ENCODE measurements at regions not wholly inside any gene's neighbourhood (a gene's known extent, or its start where the extent isn't known, plus 50 kb on each side); places are given as distances from the start of the nearest gene placed in this dataset.

DNA sequence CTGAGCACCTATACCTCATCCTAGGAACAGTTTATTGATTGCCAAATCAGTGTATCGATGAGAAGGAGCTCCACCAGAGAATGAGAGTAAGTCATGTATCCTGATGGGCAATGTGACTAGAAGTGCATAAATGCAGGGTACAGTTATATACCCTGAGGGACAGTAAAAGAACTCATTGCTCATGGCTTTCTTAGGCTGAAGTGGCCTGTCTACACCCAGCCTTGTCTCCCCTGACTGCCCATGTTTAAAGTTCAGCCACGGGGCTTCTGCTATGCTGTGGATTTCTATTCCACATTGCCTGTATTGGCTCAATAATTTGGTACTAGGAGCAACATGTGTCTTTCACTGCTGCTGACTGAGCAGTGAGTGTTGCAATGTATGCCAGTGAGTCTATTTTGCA lies 400.4 kb upstream of the IMPG1 start:
- no peak for DNase-seq
- peaks cover 42% of the 10 kb centered on the region for H3K9me3 Mint-ChIP-seq
- H3K4me1 Mint-ChIP-seq (ENCODE audit: low read depth) = no peaks in the 10 kb centered on the region
- TF ChIP-seq, protein P1, sequence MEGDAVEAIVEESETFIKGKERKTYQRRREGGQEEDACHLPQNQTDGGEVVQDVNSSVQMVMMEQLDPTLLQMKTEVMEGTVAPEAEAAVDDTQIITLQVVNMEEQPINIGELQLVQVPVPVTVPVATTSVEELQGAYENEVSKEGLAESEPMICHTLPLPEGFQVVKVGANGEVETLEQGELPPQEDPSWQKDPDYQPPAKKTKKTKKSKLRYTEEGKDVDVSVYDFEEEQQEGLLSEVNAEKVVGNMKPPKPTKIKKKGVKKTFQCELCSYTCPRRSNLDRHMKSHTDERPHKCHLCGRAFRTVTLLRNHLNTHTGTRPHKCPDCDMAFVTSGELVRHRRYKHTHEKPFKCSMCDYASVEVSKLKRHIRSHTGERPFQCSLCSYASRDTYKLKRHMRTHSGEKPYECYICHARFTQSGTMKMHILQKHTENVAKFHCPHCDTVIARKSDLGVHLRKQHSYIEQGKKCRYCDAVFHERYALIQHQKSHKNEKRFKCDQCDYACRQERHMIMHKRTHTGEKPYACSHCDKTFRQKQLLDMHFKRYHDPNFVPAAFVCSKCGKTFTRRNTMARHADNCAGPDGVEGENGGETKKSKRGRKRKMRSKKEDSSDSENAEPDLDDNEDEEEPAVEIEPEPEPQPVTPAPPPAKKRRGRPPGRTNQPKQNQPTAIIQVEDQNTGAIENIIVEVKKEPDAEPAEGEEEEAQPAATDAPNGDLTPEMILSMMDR (IDR thresholded peaks at IDR 0.05) = no peak
- no peaks in the 10 kb centered on the region for H3K27me3 Mint-ChIP-seq (ENCODE audit: insufficient read depth)
- no peaks in the 10 kb centered on the region for H3K36me3 Mint-ChIP-seq (ENCODE audit: low read depth)
- no peak overlapping the region for H3K27ac Mint-ChIP-seq
- no peak overlapping the region for H3K4me3 Mint-ChIP-seq

DNA sequence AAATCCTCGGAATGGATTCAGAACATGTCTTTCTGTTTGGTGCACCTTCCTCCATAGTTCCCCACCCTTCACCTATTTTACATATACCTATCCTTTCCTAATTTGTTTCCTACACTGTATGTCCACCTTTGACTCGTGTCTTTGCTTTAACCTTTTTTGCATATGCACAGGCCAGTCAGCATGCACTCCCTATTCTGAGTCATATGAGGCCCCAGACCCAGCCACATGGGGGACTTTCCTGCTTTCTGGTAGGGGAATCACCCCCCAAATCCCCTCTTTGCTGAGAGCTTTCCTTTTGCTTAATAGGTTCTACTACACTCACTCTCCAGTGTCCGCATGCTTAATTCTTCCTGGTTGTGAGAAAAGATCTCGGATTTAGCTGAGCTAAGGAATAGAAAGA lies 393.8 kb upstream of the IMPG1 start:
- H3K4me1 Mint-ChIP-seq (ENCODE audit: low read depth) = no peaks in the 10 kb centered on the region
- peaks cover 39% of the 10 kb centered on the region for H3K9me3 Mint-ChIP-seq
- DNase-seq = no peak
- H3K27me3 Mint-ChIP-seq (ENCODE audit: insufficient read depth) = no peaks in the 10 kb centered on the region
- no peaks in the 10 kb centered on the region for H3K36me3 Mint-ChIP-seq (ENCODE audit: low read depth)
- H3K27ac Mint-ChIP-seq = no peak overlapping the region
- TF ChIP-seq, protein P1 (IDR thresholded peaks at IDR 0.05) = no peak
- H3K4me3 Mint-ChIP-seq = no peak overlapping the region

DNA sequence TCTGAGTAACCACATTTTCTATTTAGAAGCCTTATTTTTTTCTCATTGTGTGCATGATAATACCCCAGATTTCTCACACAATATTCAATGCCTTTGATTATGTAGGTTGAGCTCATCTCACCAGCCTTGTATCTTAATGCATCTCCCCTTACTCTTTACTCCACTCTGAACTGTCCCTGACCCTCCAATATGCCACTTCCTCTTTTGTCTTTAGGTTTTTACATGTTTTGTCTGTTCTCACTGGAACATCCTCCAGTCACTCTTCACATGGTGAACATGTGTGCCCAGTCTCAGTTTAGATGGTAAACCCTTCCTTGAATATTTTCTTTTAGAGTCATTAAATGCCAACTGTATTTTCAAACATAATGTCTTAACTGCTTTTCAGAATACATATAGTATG lies 392.9 kb upstream of the IMPG1 start:
- Mint-ChIP-seq H3K9me3 (peaks cover 42% of the 10 kb centered on the region), H3K27ac (no peak overlapping the region), H3K36me3 (ENCODE audit: low read depth) (no peaks in the 10 kb centered on the region)

DNA sequence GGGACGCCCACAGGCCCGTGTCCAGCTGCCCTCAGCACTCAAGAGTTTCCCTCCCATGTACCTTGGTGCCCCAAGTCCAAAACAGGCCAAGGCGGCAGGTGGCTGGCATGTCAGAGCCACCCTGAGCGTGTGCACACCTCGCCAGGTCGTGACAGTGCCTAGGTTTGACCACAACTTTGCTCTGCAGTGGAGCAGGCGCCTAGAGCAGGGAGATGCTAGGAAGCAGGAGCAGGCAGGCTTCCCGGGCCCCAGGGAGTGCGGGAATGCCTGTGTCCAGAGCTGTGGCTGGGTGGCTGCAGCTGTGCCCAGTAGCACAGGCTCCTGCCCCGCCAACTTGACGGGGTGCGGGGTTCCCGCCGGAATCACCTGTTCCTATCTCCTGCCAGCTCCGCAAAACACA lies 380.8 kb upstream of the IMPG1 start:
- Mint-ChIP-seq H3K36me3 (ENCODE audit: low read depth) (no peaks in the 10 kb centered on the region), H3K4me1 (ENCODE audit: low read depth) (no peaks in the 10 kb centered on the region), H3K9me3 (peaks cover 32% of the 10 kb centered on the region), H3K27me3 (ENCODE audit: insufficient read depth) (no peaks in the 10 kb centered on the region), H3K4me3 (no peak overlapping the region), H3K27ac (no peak overlapping the region)
- no peak for DNase-seq
- TF ChIP-seq, protein P1 (IDR thresholded peaks at IDR 0.05) = no peak

More for the DNA sequence above, 392.9 kb upstream of the IMPG1 start:
- Mint-ChIP-seq H3K27me3 (ENCODE audit: insufficient read depth) (no peaks in the 10 kb centered on the region), H3K4me1 (ENCODE audit: low read depth) (no peaks in the 10 kb centered on the region), H3K4me3 (no peak overlapping the region)
- DNase-seq = no peak
- TF ChIP-seq, protein P1 (IDR thresholded peaks at IDR 0.05) = no peak

DNA sequence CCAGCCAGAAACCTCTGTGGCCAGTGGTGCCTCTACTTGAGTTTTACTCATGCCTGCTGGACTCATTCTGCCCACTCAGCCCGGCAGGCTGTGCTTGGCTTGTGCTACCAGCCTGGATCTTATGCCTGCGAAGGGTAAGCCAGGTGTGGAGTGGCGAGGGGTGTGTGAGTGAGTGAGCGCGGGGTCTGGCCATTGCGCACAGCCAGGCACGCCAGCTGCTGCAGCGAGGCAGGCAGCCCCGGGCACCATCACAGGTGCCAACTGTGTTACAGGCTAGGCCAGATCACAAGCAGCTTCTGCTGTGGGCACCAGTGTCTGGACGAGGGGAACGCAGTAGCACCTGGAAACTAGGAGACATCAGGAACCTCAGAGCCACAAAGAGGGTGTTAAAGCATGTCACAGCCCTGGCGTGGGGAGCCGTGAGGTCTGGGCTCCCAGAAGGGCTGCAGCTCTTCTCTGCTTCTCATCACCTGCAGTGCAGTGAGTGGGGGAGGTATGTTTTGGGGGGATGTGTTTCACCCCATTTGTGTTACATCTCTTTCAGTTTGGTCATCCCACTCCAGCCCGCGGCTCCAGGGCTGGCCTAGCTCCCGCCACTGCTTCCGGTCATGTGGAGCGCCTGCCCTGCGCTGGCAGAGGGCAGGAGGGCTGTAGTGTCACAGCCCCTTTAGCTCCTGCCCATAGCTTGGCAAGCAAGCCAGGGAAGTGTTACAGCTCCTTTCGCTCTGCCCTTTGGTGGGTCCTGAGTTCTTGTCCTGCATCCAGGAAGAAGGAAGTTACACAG lies 379.7 kb upstream of the IMPG1 start:
- TF ChIP-seq, protein P1 (IDR thresholded peaks at IDR 0.05) = no peak
- Mint-ChIP-seq H3K27me3 (ENCODE audit: insufficient read depth) (no peaks in the 10 kb centered on the region), H3K27ac (no peak overlapping the region), H3K4me1 (ENCODE audit: low read depth) (no peaks in the 10 kb centered on the region), H3K36me3 (ENCODE audit: low read depth) (no peaks in the 10 kb centered on the region), H3K4me3 (no peak overlapping the region), H3K9me3 (peaks cover 37% of the 10 kb centered on the region)
- no peak for DNase-seq
